ENCODE measurements at regions not wholly inside any gene's neighbourhood (a gene's known extent, or its start where the extent isn't known, plus 50 kb on each side); places are given as distances from the start of the nearest gene placed in this dataset.

GRCh38 chr12:127943481-127944210 is 323.3 kb upstream of the TMEM132C start:
- no peak for TF ChIP-seq CTCF (IDR thresholded peaks at IDR 0.05; ENCODE audit: unreplicated experiment)
- CTCF ChIA-PET: no interaction called here
- DNase-seq: no peak
- no peak overlapping the region for H3K4me3 Mint-ChIP-seq (ENCODE audit: low read depth, unreplicated experiment)
- no TSS peak for BruUV-seq (replicated peaks)
- H3K27me3 Mint-ChIP-seq (ENCODE audit: unreplicated experiment): no peaks in the 10 kb centered on the region
- no peaks in the 10 kb centered on the region for H3K36me3 Mint-ChIP-seq (ENCODE audit: insufficient read depth, unreplicated experiment)
- H3K9me3 Mint-ChIP-seq (ENCODE audit: low read depth, unreplicated experiment): peaks cover 19% of the 10 kb centered on the region
- no peaks in the 10 kb centered on the region for H3K4me1 Mint-ChIP-seq (ENCODE audit: low read depth, unreplicated experiment)
- H3K27ac Mint-ChIP-seq (ENCODE audit: unreplicated experiment): no peak overlapping the region
- intact Hi-C loops (cut with micrococcal nuclease; ENCODE audit: unreplicated experiment): no loop called here

- CTCF ChIA-PET: no interaction called here
- no TSS peak for BruUV-seq (replicated peaks)
- no peaks in the 10 kb centered on the region for H3K36me3 Mint-ChIP-seq (ENCODE audit: insufficient read depth, unreplicated experiment)
Observed at GRCh38 chr12:127944211-127944899, 322.6 kb upstream of the TMEM132C start.

GRCh38 chr12:127957001-127957660 is 309.8 kb upstream of the TMEM132C start:
- no TSS peak for BruUV-seq (replicated peaks)
- no peak for TF ChIP-seq CTCF (IDR thresholded peaks at IDR 0.05; ENCODE audit: unreplicated experiment)
- Mint-ChIP-seq H3K36me3 (ENCODE audit: insufficient read depth, unreplicated experiment) (no peaks in the 10 kb centered on the region), H3K4me3 (ENCODE audit: low read depth, unreplicated experiment) (no peak overlapping the region), H3K9me3 (ENCODE audit: low read depth, unreplicated experiment) (peaks cover 6% of the 10 kb centered on the region), H3K27me3 (ENCODE audit: unreplicated experiment) (no peaks in the 10 kb centered on the region), H3K27ac (ENCODE audit: unreplicated experiment) (no peak overlapping the region), H3K4me1 (ENCODE audit: low read depth, unreplicated experiment) (no peaks in the 10 kb centered on the region)
- no peak for DNase-seq
- CTCF ChIA-PET: no interaction called here
- intact Hi-C loops (cut with micrococcal nuclease; ENCODE audit: unreplicated experiment): no loop called here

More at GRCh38 chr12:127944211-127944899, 322.6 kb upstream of the TMEM132C start:
- H3K27ac Mint-ChIP-seq (ENCODE audit: unreplicated experiment): no peak overlapping the region
- H3K27me3 Mint-ChIP-seq (ENCODE audit: unreplicated experiment): no peaks in the 10 kb centered on the region
- intact Hi-C loops (cut with micrococcal nuclease; ENCODE audit: unreplicated experiment): no loop called here
- DNase-seq: no peak
- H3K4me1 Mint-ChIP-seq (ENCODE audit: low read depth, unreplicated experiment): no peaks in the 10 kb centered on the region
- peaks cover 19% of the 10 kb centered on the region for H3K9me3 Mint-ChIP-seq (ENCODE audit: low read depth, unreplicated experiment)
- TF ChIP-seq CTCF (IDR thresholded peaks at IDR 0.05; ENCODE audit: unreplicated experiment): no peak
- H3K4me3 Mint-ChIP-seq (ENCODE audit: low read depth, unreplicated experiment): no peak overlapping the region

GRCh38 chr12:127962303-127962702 is 304.7 kb upstream of the TMEM132C start:
- DNase-seq: no peak
- peaks cover 13% of the 10 kb centered on the region for H3K9me3 Mint-ChIP-seq (ENCODE audit: low read depth, unreplicated experiment)
- no peaks in the 10 kb centered on the region for H3K36me3 Mint-ChIP-seq (ENCODE audit: insufficient read depth, unreplicated experiment)
- H3K27me3 Mint-ChIP-seq (ENCODE audit: unreplicated experiment): no peaks in the 10 kb centered on the region
- intact Hi-C loops (cut with micrococcal nuclease; ENCODE audit: unreplicated experiment): no loop called here
- no peak overlapping the region for H3K27ac Mint-ChIP-seq (ENCODE audit: unreplicated experiment)
- no TSS peak for BruUV-seq (replicated peaks)
- CTCF ChIA-PET: no interaction called here
- TF ChIP-seq CTCF (IDR thresholded peaks at IDR 0.05; ENCODE audit: unreplicated experiment): no peak
- no peak overlapping the region for H3K4me3 Mint-ChIP-seq (ENCODE audit: low read depth, unreplicated experiment)
- H3K4me1 Mint-ChIP-seq (ENCODE audit: low read depth, unreplicated experiment): no peaks in the 10 kb centered on the region
